ENCODE measurements at regions not wholly inside any gene's neighbourhood (a gene's known extent, or its start where the extent isn't known, plus 50 kb on each side); places are given as distances from the start of the nearest gene placed in this dataset.

- Histone ChIP-seq H3K27ac (no peak overlapping the region), H3K36me3 (no peaks in the 10 kb centered on the region), H3K4me3 (no peak overlapping the region), H3K4me1 (no peaks in the 10 kb centered on the region), H3K27me3 (no peaks in the 10 kb centered on the region), H3K9me3 (no peaks in the 10 kb centered on the region)
- no peak for TF ChIP-seq CTCF (IDR thresholded peaks at IDR 0.05)
- DNase-seq (ENCODE audit: low spot score), result no peak
These were observed 225.2 kb downstream of the NEDD1 start for GRCh38 chr12:97132270-97132669.

GRCh38 chr12:97134495-97134894, 227.4 kb downstream of the NEDD1 start:
- Histone ChIP-seq H3K4me1 (no peaks in the 10 kb centered on the region), H3K36me3 (no peaks in the 10 kb centered on the region), H3K9me3 (no peaks in the 10 kb centered on the region), H3K27ac (no peak overlapping the region), H3K27me3 (no peaks in the 10 kb centered on the region), H3K4me3 (no peak overlapping the region)
- no peak for DNase-seq (ENCODE audit: low spot score)
- TF ChIP-seq CTCF (IDR thresholded peaks at IDR 0.05), result no peak

DNA sequence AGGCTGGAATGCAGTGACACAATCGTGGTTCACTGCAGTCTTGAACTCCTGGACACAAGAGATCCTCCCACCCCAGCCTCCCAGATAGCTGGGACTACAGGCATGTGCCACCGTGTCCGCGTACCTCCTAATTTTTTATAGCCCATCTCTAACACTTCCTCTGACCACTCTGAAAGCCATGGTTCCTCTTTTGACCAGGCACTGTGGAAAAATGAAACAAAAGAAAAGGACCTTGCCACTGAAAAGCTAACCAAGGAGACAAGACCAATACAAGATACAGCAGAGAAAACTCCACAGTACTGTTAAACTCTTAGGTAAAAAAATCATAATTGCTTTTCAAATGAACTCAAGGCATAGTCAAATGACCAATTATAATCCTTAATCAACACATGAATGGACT, 233.3 kb downstream of the NEDD1 start:
- no peak overlapping the region for H3K4me3 ChIP-seq
- H3K4me1 ChIP-seq, result no peaks in the 10 kb centered on the region
- no peak for TF ChIP-seq CTCF (IDR thresholded peaks at IDR 0.05)
- no peaks in the 10 kb centered on the region for H3K27me3 ChIP-seq
- H3K9me3 ChIP-seq, result no peaks in the 10 kb centered on the region
- no peak for DNase-seq (ENCODE audit: low spot score)
- no peak overlapping the region for H3K27ac ChIP-seq
- H3K36me3 ChIP-seq, result no peaks in the 10 kb centered on the region

GRCh38 chr12:97142737-97143410, 235.8 kb downstream of the NEDD1 start:
- Histone ChIP-seq H3K27ac (no peak overlapping the region), H3K9me3 (no peaks in the 10 kb centered on the region), H3K4me3 (no peak overlapping the region), H3K36me3 (no peaks in the 10 kb centered on the region), H3K4me1 (no peaks in the 10 kb centered on the region), H3K27me3 (no peaks in the 10 kb centered on the region)
- TF ChIP-seq CTCF (IDR thresholded peaks at IDR 0.05), result no peak
- no peak for DNase-seq (ENCODE audit: low spot score)

GRCh38 chr12:97148941-97149559, 242.0 kb downstream of the NEDD1 start:
- no peaks in the 10 kb centered on the region for H3K36me3 ChIP-seq
- no peak for DNase-seq (ENCODE audit: low spot score)
- no peaks in the 10 kb centered on the region for H3K27me3 ChIP-seq
- H3K4me1 ChIP-seq, result no peaks in the 10 kb centered on the region
- TF ChIP-seq CTCF (IDR thresholded peaks at IDR 0.05), result peak; percentile 31 to 67
- no peak overlapping the region for H3K4me3 ChIP-seq
- no peak overlapping the region for H3K27ac ChIP-seq
- no peaks in the 10 kb centered on the region for H3K9me3 ChIP-seq

DNA sequence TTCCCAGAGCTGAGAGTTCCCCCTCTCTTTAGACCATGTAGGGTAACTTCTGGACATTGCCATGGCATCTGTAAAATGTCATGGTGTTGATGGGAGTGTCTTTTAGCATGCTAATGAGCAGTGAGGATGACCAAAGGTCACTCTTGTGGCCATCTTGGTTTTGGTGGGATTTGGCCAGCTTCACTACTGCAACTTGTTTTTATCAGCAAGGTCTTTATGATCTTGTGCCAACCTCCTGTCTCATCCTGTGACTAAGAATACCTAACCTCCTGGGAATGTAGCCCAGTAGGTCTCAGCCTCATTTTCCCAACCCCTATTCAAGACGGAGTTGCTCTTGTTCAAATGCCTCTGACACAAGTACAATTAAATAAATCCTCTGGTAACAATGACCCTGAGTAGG, 244.4 kb downstream of the NEDD1 start:
- Histone ChIP-seq H3K36me3 (no peaks in the 10 kb centered on the region), H3K27me3 (no peaks in the 10 kb centered on the region), H3K4me3 (no peak overlapping the region), H3K27ac (no peak overlapping the region), H3K4me1 (no peaks in the 10 kb centered on the region), H3K9me3 (no peaks in the 10 kb centered on the region)
- no peak for TF ChIP-seq CTCF (IDR thresholded peaks at IDR 0.05)
- DNase-seq (ENCODE audit: low spot score), result no peak

Measured in right atrium auricular region (tissue), 2 donors.